Activated naive CD4-positive, alpha-beta T cell treated with anti-CD3 and anti-CD28 coated beads, Interleukin-2, amount 50 U/mL, for 24 hours (primary cell): ENCODE measurements at regions not wholly inside any gene's neighbourhood (a gene's known extent, or its start where the extent isn't known, plus 50 kb on each side); places are given as distances from the start of the nearest gene placed in this dataset.

ENCODE experiments used
- H3K27ac Mint-ChIP-seq: one replicate; pipeline ENCODE4 v1.8.0; 2021; ENCODE audit warnings: mild to moderate bottlenecking, mixed read lengths
- H3K27me3 Mint-ChIP-seq: one replicate; pipeline ENCODE4 v1.8.0; 2021; ENCODE audit warnings: mixed read lengths
- H3K36me3 Mint-ChIP-seq: one replicate; pipeline ENCODE4 v1.8.0; 2021; ENCODE audit warnings: mixed read lengths
- H3K4me1 Mint-ChIP-seq: one replicate; pipeline ENCODE4 v1.8.0; 2021; ENCODE audit warnings: mixed read lengths
- H3K4me3 Mint-ChIP-seq: one replicate; pipeline ENCODE4 v1.8.0; 2021; ENCODE audit warnings: mild to moderate bottlenecking, mixed read lengths
- H3K9me3 Mint-ChIP-seq: one replicate; pipeline ENCODE4 v1.8.0; 2021; ENCODE audit warnings: mixed read lengths

DNA sequence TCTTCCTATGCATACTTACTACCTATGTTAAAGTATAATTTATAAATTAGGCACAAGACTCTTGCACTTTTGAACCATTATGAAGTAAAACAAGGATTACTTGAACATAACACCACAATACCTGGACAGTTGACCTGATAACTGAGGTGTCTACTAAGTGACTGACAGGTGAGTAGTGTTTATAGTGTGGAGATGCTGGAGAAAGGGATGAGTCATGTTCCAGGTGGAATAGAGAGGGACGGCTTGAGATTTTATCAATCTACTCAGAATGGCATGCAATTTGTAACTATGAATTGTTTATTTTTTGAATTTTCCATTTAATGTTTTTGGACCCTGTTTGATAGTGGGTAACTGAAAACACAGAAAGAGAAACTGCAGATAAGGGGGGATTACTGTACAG, 287.6 kb downstream of the MAP2K6 start:
- Mint-ChIP-seq H3K4me1 (no peaks in the 10 kb centered on the region), H3K27ac (no peak overlapping the region), H3K4me3 (no peak overlapping the region), H3K9me3 (peaks cover 14% of the 10 kb centered on the region), H3K27me3 (no peaks in the 10 kb centered on the region), H3K36me3 (peaks cover 2% of the 10 kb centered on the region)

DNA sequence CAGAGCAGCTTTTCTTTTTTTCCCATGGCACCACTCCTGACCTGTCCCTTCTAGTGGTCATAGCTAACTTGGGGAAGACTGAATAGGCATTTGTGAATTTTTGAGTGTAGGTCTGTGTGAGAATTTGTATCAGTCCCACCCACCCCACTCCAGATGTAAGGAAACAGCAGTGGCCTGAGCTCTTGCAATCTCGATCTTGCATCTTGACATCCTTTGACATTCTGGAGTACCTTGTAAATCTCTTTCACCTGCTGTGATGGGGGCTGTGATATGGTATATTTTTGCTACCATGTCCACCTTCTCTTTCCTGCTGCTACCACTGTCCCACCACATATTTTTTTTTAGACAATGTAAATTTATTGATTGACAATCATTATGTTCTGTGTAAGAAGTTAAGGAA, 289.3 kb downstream of the MAP2K6 start:
- Mint-ChIP-seq H3K27me3 (no peaks in the 10 kb centered on the region), H3K36me3 (peaks cover under 1% of the 10 kb centered on the region), H3K9me3 (peaks cover 11% of the 10 kb centered on the region), H3K27ac (no peak overlapping the region), H3K4me3 (no peak overlapping the region), H3K4me1 (no peaks in the 10 kb centered on the region)

DNA sequence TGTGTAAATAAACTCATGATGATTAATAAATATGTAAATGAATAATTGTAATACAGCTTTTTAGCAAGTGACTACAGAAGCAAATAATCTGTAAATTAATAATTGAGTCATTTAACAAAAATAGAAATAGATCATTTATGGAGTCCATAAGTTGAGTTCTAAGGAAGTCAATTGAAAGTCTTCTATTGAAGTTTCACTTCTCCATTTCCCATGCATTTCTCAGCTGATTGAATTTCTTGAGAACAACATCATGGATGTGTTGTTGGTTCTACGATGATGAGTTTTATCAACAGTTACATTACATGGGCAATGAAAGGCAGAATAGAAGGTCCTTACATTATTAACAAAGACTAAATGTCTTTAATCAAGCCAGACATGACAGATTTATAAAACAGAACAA, 290.4 kb downstream of the MAP2K6 start:
- Mint-ChIP-seq H3K4me3 (no peak overlapping the region), H3K27me3 (no peaks in the 10 kb centered on the region), H3K27ac (no peak overlapping the region), H3K9me3 (peaks cover 4% of the 10 kb centered on the region), H3K36me3 (no peaks in the 10 kb centered on the region), H3K4me1 (no peaks in the 10 kb centered on the region)

DNA sequence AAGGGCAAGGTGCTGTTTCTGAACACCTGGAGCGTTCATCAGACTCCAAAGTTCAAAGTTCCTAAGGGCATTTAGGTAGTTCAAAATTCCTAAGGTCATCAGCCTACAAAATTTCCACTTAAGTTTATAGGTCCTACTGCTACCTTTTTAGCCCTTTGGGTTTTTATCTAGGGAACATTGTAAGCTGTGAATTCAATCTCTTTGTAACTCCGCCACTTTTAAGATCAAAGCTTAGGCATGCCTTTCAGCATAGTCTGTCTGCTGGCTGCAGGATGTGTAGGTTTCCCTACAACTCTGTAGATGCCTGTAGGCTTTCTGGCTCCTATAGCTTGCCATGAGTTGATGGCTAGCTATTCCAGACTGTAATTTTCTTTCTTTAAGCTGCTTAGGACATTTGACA, 291.6 kb downstream of the MAP2K6 start:
- Mint-ChIP-seq H3K4me3 (no peak overlapping the region), H3K9me3 (no peaks in the 10 kb centered on the region), H3K4me1 (no peaks in the 10 kb centered on the region), H3K27me3 (no peaks in the 10 kb centered on the region), H3K27ac (no peak overlapping the region), H3K36me3 (no peaks in the 10 kb centered on the region)

DNA sequence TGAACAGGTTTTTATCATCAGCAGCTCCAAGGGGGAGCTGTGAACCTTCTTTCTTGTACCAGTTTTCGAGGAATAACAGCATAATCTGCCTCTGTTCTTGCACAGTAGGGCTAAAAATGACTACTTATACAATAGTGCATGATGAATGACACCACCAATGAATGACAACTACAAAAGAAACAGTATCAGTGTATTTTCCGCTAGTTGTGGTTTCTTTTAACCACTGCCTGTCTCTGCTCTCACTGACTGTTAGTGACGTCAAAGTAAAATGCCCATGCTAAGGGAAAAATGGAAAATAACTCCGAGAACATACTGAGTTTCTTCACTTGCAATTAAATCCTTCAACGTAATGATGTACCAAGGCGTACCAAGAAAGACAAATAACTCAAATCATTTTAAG, 294.9 kb downstream of the MAP2K6 start:
- Mint-ChIP-seq H3K4me3 (no peak overlapping the region), H3K9me3 (no peaks in the 10 kb centered on the region), H3K27ac (no peak overlapping the region), H3K36me3 (no peaks in the 10 kb centered on the region), H3K27me3 (no peaks in the 10 kb centered on the region), H3K4me1 (no peaks in the 10 kb centered on the region)

DNA sequence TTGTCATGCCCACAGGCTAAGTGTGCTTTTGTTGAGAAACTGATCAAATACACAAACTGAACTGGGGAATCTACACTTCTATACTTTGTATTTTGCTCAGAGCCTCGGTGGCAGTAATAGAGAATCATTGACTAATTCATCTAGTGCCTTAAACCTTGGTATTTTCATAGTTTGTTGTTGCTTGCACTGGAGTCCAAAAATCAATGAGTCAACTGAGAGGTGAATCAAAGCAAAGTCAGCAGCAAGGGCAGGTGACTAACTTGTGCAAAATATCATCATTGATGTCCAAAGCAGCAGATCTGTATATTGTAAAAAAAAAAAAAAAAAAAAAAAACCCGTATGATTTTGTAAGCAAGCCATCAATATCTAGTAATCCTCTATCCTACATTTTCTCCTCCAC, 296.4 kb downstream of the MAP2K6 start:
- no peaks in the 10 kb centered on the region for H3K9me3 Mint-ChIP-seq
- H3K27ac Mint-ChIP-seq, result no peak overlapping the region
- no peak overlapping the region for H3K4me3 Mint-ChIP-seq
- no peaks in the 10 kb centered on the region for H3K36me3 Mint-ChIP-seq
- H3K27me3 Mint-ChIP-seq, result no peaks in the 10 kb centered on the region
- H3K4me1 Mint-ChIP-seq, result no peaks in the 10 kb centered on the region

DNA sequence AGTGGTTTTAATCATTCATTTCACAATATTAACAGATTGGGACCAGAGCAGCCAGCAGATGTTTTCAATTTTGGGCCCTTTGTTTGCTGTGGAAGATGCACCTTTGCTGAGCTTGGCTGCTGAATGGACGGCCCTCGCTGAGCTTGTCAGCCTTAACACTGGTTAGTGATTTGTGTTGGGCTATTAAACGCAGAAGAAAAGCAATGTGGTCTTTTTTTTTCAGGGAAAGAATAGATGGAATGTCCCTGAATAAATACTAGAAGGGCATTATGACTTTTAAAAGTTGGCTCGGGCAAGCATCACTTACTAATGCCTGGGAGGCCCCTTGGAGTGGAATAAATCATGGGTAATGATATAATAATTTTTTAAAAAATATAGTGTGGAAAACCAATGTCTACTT, 297.0 kb downstream of the MAP2K6 start:
- no peaks in the 10 kb centered on the region for H3K36me3 Mint-ChIP-seq
- no peaks in the 10 kb centered on the region for H3K9me3 Mint-ChIP-seq
- no peaks in the 10 kb centered on the region for H3K27me3 Mint-ChIP-seq
- H3K27ac Mint-ChIP-seq, result no peak overlapping the region
- no peaks in the 10 kb centered on the region for H3K4me1 Mint-ChIP-seq
- H3K4me3 Mint-ChIP-seq, result no peak overlapping the region

DNA sequence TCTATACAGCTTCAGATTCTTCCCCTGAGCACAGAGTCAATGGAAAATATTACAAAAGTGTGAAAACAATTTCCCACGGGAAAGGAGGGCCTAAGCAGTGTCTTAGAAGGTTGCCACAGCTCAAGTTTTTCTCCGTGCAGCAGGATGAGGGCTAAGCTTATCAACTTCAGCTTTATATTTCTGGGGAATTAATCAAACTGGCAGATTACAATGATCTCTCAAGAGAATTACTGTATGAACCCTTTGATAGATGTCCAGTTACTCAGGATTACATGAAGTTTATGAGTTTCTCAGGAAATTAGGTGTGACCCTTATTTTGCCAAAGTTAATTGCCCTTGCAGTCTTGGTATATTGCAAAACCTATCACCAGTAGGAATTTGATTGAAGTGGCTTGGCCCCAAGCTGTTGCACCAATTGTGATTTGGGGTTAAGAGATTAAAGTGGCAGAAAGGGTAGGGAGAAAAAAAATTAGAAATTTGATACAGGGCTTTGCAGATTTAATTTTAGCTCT, 298.4 kb downstream of the MAP2K6 start:
- H3K27ac Mint-ChIP-seq, result no peak overlapping the region

DNA sequence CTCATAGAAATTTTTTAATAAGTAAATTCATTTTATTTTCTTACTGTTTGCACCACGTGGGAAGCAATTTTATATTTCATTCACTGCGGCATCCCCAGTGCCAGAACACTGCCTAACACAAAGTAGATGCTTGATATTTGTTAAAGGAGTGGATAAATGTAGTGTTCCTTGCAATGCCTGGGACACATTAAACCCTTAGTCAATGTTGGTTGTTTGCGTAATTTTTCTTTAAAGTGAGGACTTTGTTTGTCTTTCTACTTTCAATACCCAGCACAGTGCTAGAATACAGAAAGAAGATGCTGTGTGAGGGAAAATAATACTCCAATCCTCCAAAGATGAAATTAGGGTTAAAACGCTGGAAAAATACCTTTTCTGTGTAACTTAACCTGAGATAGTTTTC, 299.3 kb downstream of the MAP2K6 start:
- Mint-ChIP-seq H3K4me1 (no peaks in the 10 kb centered on the region), H3K36me3 (no peaks in the 10 kb centered on the region), H3K27me3 (no peaks in the 10 kb centered on the region), H3K9me3 (no peaks in the 10 kb centered on the region), H3K27ac (no peak overlapping the region), H3K4me3 (no peak overlapping the region)

More for the DNA sequence above, 298.4 kb downstream of the MAP2K6 start:
- Mint-ChIP-seq H3K27me3 (no peaks in the 10 kb centered on the region), H3K4me1 (no peaks in the 10 kb centered on the region), H3K4me3 (no peak overlapping the region), H3K9me3 (no peaks in the 10 kb centered on the region), H3K36me3 (no peaks in the 10 kb centered on the region)

DNA sequence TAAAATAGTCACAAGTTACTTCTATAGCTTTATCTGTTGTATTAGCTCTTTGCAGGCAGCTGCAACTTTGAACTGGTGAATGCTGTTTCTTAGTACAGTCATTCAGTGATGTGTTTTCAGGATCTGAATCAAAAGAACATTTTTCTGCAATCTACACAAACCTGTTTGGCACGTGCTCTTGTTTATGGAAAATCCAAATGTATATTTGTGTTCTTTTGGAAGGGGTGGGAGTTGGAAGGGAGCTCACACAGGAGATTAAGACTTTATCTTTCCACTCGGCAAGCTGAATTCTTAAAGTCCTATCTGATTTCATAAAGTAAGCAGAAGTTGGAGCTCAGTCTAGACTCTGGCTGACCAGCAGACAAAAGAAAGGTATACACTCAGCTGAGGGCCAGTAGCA, 300.2 kb downstream of the MAP2K6 start:
- no peak overlapping the region for H3K4me3 Mint-ChIP-seq
- H3K36me3 Mint-ChIP-seq, result no peaks in the 10 kb centered on the region
- H3K27ac Mint-ChIP-seq, result no peak overlapping the region
- no peaks in the 10 kb centered on the region for H3K27me3 Mint-ChIP-seq
- no peaks in the 10 kb centered on the region for H3K4me1 Mint-ChIP-seq
- no peaks in the 10 kb centered on the region for H3K9me3 Mint-ChIP-seq

DNA sequence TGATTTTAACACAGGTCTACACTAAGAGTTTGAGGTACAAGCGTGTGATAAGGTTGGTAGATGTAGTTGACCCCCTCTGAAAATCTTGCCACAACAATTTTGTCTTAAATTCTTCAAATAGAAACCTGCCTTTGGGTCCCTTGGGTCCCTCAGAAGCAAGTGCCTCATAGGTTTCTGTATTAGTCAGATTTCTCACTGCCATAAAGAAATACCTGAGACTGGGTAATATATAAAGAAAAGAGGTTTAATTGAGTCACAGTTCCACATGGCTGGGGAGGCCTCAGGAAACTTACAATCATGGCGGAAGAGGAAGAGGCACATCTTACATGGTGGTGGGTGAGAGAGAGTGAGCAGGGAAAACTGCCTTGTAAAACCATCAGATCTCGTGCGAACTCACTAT, 301.2 kb downstream of the MAP2K6 start:
- no peaks in the 10 kb centered on the region for H3K36me3 Mint-ChIP-seq
- H3K27ac Mint-ChIP-seq, result no peak overlapping the region
- H3K4me1 Mint-ChIP-seq, result no peaks in the 10 kb centered on the region
- H3K4me3 Mint-ChIP-seq, result no peak overlapping the region
- H3K27me3 Mint-ChIP-seq, result no peaks in the 10 kb centered on the region
- no peaks in the 10 kb centered on the region for H3K9me3 Mint-ChIP-seq

DNA sequence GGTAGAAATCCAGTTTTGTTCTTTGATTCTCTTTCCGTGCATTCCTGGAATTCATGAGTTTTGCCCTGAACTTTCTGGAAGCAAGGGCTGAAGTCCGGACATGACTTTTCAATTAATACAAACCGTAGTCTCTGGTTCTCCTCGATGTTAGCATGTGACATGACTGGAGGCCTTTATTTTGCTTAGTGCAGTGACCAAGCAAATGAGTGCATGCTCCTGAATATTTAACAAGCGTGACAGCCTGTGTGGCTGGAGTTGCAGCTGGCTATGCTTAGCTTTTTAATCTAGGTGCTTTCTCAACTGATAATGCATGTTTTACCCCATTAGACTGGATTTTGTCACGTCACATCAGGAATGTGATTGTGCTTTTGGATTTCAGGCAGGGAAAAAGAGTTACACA, 302.1 kb downstream of the MAP2K6 start:
- Mint-ChIP-seq H3K4me1 (no peaks in the 10 kb centered on the region), H3K9me3 (no peaks in the 10 kb centered on the region), H3K27me3 (no peaks in the 10 kb centered on the region), H3K4me3 (no peak overlapping the region), H3K36me3 (no peaks in the 10 kb centered on the region), H3K27ac (no peak overlapping the region)

DNA sequence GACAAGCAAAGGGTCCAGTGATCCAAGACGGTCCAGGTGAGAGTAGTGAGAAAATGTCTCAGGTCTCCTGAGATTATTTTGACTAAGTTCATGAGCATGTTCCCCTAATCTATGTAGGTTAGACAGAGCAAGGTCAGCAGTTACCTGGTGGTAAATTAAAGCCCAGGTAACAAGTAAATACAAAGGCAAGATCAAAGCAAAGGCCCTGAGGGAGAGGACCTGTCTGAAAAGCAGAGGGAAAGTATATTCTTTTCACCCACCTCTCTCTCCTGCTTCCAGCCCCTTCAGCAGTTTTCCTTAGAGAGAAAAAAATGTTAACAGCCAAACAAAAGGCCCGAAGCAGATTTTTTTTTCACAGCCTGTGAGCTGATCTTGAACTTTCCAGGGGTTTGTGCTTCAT, 302.7 kb downstream of the MAP2K6 start:
- no peaks in the 10 kb centered on the region for H3K27me3 Mint-ChIP-seq
- no peaks in the 10 kb centered on the region for H3K9me3 Mint-ChIP-seq
- H3K36me3 Mint-ChIP-seq, result no peaks in the 10 kb centered on the region
- H3K4me3 Mint-ChIP-seq, result no peak overlapping the region
- H3K27ac Mint-ChIP-seq, result no peak overlapping the region
- H3K4me1 Mint-ChIP-seq, result no peaks in the 10 kb centered on the region

DNA sequence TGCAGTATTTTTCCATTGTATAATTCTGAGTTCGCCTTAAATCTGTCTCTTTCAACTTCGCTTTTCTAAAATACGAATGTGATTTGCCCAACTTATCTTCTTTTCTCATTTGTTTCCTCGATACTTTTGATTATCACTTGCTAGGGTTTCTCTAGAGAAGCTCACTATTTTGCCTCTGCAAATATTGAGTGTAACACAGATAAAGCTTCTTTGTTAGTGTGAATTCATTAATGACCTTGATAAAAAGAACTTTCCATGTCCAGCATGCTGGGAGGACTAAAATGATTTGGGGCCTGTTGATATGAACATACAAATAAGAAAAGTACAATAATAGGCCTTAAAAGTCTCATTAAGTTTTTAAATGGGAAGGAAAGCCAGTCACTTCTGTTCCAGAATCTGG, 303.3 kb downstream of the MAP2K6 start:
- Mint-ChIP-seq H3K4me1 (no peaks in the 10 kb centered on the region), H3K27ac (no peak overlapping the region), H3K36me3 (no peaks in the 10 kb centered on the region), H3K4me3 (no peak overlapping the region), H3K27me3 (no peaks in the 10 kb centered on the region), H3K9me3 (no peaks in the 10 kb centered on the region)

DNA sequence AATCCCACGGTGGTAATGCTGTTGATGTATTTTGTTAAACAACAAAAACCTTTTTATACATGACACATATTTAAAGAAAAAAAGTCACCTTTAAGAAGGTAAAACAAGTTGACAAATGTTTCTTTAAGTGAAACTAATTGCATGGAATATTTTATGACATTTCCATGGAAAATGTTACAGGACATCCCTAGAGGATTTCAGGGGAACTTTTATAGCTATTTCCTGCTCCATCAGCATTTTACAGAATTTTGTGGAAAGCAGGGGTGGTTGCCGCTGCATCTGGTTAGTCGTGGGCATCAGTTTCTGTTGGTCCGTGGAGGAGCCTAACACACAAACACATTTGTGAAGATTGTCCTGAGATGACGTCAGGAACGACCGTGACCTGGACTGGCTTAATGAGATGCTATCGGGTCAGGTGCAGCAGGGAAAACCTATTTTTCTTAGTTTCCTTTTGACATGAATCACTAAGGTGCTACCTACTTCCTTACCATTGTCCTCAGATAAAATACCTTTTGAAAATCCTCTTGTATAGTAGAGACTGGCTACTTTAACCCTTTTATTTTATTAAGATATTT, 305.1 kb downstream of the MAP2K6 start:
- H3K27me3 Mint-ChIP-seq, result peaks cover 1% of the 10 kb centered on the region
- H3K27ac Mint-ChIP-seq, result no peak overlapping the region
- no peaks in the 10 kb centered on the region for H3K4me1 Mint-ChIP-seq
- H3K9me3 Mint-ChIP-seq, result no peaks in the 10 kb centered on the region
- no peak overlapping the region for H3K4me3 Mint-ChIP-seq
- H3K36me3 Mint-ChIP-seq, result no peaks in the 10 kb centered on the region

DNA sequence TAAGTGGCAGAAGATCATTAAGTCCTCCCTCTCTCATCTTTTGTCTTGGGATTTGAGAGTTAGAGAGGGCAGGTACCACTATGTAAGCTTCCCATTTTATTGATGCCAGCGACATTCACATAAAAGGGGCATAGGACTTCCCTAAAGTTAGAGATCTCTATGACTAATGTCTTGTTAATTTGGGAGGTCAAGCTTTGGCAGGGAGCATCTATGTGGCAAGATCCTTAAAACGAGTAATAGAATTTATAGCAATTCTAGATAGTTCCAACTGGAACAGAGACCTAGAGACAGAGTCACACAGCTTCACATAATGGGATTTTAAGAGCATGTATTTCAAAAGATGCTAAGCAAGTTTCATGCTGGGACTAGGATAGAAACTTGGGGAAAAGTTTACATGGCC, 308.0 kb downstream of the MAP2K6 start:
- no peaks in the 10 kb centered on the region for H3K4me1 Mint-ChIP-seq

DNA sequence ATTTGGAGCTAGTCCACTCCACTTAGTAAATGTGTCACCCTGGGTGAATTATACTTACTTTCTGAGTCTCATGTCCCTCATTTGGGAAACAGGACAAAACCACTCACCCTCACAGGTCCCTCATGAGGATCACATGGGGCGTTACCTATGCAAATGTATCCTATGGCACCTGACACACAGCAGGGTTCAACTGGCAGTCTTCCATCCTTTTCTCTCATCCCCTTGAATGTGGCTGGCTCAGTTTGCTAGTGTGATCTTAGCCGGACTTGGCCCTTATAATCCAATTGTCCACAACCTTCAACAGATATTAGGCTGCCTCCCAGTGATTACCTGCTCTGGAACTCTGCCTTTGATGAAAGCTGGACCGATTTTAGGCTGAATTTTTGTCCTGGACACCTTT, 308.8 kb downstream of the MAP2K6 start:
- Mint-ChIP-seq H3K9me3 (no peaks in the 10 kb centered on the region), H3K4me3 (no peak overlapping the region), H3K27me3 (peaks cover 5% of the 10 kb centered on the region), H3K36me3 (no peaks in the 10 kb centered on the region), H3K27ac (no peak overlapping the region), H3K4me1 (no peaks in the 10 kb centered on the region)

More for the DNA sequence above, 308.0 kb downstream of the MAP2K6 start:
- H3K27me3 Mint-ChIP-seq, result peaks cover 5% of the 10 kb centered on the region
- H3K36me3 Mint-ChIP-seq, result no peaks in the 10 kb centered on the region
- H3K4me3 Mint-ChIP-seq, result no peak overlapping the region
- no peaks in the 10 kb centered on the region for H3K9me3 Mint-ChIP-seq
- H3K27ac Mint-ChIP-seq, result no peak overlapping the region
